ENCODE measurements at regions not wholly inside any gene's neighbourhood (a gene's known extent, or its start where the extent isn't known, plus 50 kb on each side); places are given as distances from the start of the nearest gene placed in this dataset.

DNA sequence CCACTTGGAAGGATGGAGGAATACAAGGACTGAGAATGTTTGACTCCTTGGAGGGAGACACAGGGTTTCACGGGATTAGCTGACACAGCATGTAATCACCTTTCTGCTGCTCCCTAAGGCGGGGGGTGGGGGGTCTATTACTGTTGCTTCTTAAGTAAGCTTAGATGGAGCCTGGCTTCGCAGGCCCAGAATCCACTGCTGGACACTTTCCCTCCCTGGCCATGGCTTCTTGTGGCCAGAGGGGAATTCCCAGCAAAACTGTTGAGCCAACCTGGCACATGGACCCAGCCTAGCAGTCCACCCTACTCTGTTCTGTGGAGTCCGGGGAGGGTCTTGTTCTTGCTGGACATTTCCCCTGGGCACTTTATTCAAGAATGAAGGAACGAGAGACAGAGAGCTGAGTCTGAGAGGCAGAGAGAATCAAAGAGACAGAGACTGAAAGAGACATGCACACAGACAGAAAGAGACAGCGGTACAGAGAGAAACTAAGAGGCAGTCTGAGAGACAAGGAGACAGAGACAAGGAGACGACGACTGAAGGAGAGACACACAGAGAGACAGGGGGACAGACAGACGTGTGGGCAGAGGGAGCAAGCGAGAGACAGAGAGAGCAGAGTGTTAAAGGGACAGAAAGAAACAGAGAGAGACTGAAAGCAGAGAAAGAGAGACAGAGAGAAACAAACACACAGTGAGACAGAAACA is 55.6 kb upstream of the DLG1 start:
- Histone ChIP-seq H2BK15ac (ENCODE audit: low read length) (no peak overlapping the region), H2AFZ (ENCODE audit: low read length) (peak overlapping the region; percentile 85; the same call in 1 of the 2 replicates), H3K27ac (ENCODE audit: low read depth, low read length) (no peak overlapping the region), H3K9ac (replicated peaks in 1 of 4; ENCODE audit: extremely low read depth in 1 of 4, low read depth in 3 of 4, low read length in 3 of 4) (no peak overlapping the region; a peak in 1 of 7 replicates), H2AK5ac (ENCODE audit: low read depth, low read length) (no peak overlapping the region), H4K5ac (ENCODE audit: insufficient read length, low read depth, low read length) (no peak overlapping the region), H3K79me2 (ENCODE audit: control insufficient read depth in 1 of 2, insufficient read depth in 2 of 2, low read length in 2 of 2) (no peaks in the 10 kb centered on the region), H3K4ac (replicated peaks; ENCODE audit: insufficient read length, low read depth, low read length) (no peak overlapping the region), H3K79me1 (ENCODE audit: low read depth, low read length) (no peaks in the 10 kb centered on the region), H2BK12ac (ENCODE audit: low read depth, low read length) (0 out of 2 replicates have a peak overlapping the region, but pooled peaks have one; percentile 2), H3K14ac (ENCODE audit: insufficient read length) (no peak overlapping the region), H4K8ac (ENCODE audit: extremely low read depth, insufficient read depth, low read length) (no peak overlapping the region), H3K9me3 (ENCODE audit: insufficient read depth in 2 of 2, low read depth in 1 of 2, low read length in 1 of 2) (peaks cover 4 to 6% of the 10 kb centered on the region in 2 experiments; a peak in 3 of 4 replicates), H3K18ac (ENCODE audit: extremely low read depth, low read length) (no peak overlapping the region), H3K23me2 (ENCODE audit: low read depth, low read length) (no peaks in the 10 kb centered on the region), H3K56ac (replicated peaks; ENCODE audit: insufficient read length, low read depth, low read length) (no peak overlapping the region), H3K27me3 (replicated peaks in 1 of 4; ENCODE audit: control insufficient read depth in 3 of 4, extremely low read depth in 1 of 4, insufficient read depth in 3 of 4, low read length in 3 of 4) (no peaks in the 10 kb centered on the region; a peak in 1 of 7 replicates), H3K4me2 (ENCODE audit: insufficient read depth in 1 of 2, low read depth in 2 of 2, low read length in 2 of 2) (no peak overlapping the region), H4K20me1 (replicated peaks in 1 of 2; ENCODE audit: control insufficient read depth in 1 of 2, insufficient read depth in 2 of 2, low read length in 2 of 2) (no peaks in the 10 kb centered on the region), H3K4me3 (ENCODE audit: extremely low read depth in 1 of 4, insufficient read depth in 2 of 4, low read depth in 3 of 4, low read length in 4 of 4) (no peak overlapping the region), H3K23ac (ENCODE audit: insufficient read length) (no peak overlapping the region), H3K36me3 (ENCODE audit: control insufficient read depth in 2 of 4, insufficient read depth in 4 of 4, low read length in 3 of 4) (no peaks in the 10 kb centered on the region), H2BK120ac (replicated peaks; ENCODE audit: low read depth, low read length) (no peak overlapping the region), H2BK5ac (ENCODE audit: low read depth, low read length) (no peak overlapping the region), H3K4me1 (replicated peaks in 1 of 4; ENCODE audit: control insufficient read depth in 3 of 4, insufficient read depth in 4 of 4, low read length in 3 of 4) (peaks cover 0 to 6% (median 3%) of the 10 kb centered on the region in 4 experiments; a peak in 4 of 7 replicates), H4K91ac (replicated peaks; ENCODE audit: insufficient read length, low read length) (no peak overlapping the region), H2BK20ac (ENCODE audit: low read length) (0 out of 2 replicates have a peak overlapping the region, but pooled peaks have one; percentile 21)
- no peak for TF ChIP-seq HDAC2 (IDR thresholded peaks at IDR 0.05; ENCODE audit: borderline replicate concordance in 1 of 2, low read depth in 2 of 2, low read length in 2 of 2)
- no peak for TF ChIP-seq SP4 (IDR thresholded peaks at IDR 0.05; ENCODE audit: low read length)
- TF ChIP-seq ASH2L (IDR thresholded peaks at IDR 0.05; ENCODE audit: low read length), result no peak
- TF ChIP-seq, protein P1, sequence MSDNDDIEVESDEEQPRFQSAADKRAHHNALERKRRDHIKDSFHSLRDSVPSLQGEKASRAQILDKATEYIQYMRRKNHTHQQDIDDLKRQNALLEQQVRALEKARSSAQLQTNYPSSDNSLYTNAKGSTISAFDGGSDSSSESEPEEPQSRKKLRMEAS (IDR thresholded peaks at IDR 0.05), result no peak
- TF ChIP-seq, protein P2, sequence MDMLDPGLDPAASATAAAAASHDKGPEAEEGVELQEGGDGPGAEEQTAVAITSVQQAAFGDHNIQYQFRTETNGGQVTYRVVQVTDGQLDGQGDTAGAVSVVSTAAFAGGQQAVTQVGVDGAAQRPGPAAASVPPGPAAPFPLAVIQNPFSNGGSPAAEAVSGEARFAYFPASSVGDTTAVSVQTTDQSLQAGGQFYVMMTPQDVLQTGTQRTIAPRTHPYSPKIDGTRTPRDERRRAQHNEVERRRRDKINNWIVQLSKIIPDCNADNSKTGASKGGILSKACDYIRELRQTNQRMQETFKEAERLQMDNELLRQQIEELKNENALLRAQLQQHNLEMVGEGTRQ (IDR thresholded peaks at IDR 0.05; ENCODE audit: low read length), result no peak
- no peak for TF ChIP-seq RXRA (IDR thresholded peaks at IDR 0.05; ENCODE audit: insufficient read depth, low read depth, low read length)
- TF ChIP-seq, protein P3, sequence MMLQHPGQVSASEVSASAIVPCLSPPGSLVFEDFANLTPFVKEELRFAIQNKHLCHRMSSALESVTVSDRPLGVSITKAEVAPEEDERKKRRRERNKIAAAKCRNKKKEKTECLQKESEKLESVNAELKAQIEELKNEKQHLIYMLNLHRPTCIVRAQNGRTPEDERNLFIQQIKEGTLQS (IDR thresholded peaks at IDR 0.05; ENCODE audit: insufficient read depth, low read depth, low read length), result no peak
- TF ChIP-seq CEBPB (IDR thresholded peaks at IDR 0.05; ENCODE audit: low read depth, low read length), result no peak
- no peak for TF ChIP-seq FOSL1 (IDR thresholded peaks at IDR 0.05; ENCODE audit: insufficient read depth, low read depth, low read length)
- DNase-seq (ENCODE audit: low read depth in 1 of 2, low spot score in 2 of 2) (no peak), FAIRE-seq (no peak)
- CTCF ChIA-PET (ENCODE audit: partially characterized antibody), result interaction anchor here (0.6 to 2.8 kb wide), 9 partner anchors 11 to 174 kb away, joined by 3 to 12 read pairs (median 3); no protein-coding TSS in a partner anchor
- 87% methylated on average over 10 of the region's 10 CpGs; no CpG with 5 or more reads in 1 of the 2 experiments for WGBS, 2 experiments (ENCODE audit: extremely low coverage in 1 of 2, insufficient coverage in 1 of 2, insufficient read length in 1 of 2, insufficient replicate concordance in 2 of 2, low coverage in 1 of 2, low lambda C conversion rate in 2 of 2, missing lambda C conversion rate in 1 of 2)
- POLR2A ChIA-PET (ENCODE audit: partially characterized antibody), result no interaction called here

Measured in H1 (cell line).